ENCODE measurements at regions not wholly inside any gene's neighbourhood (a gene's known extent, or its start where the extent isn't known, plus 50 kb on each side); places are given as distances from the start of the nearest gene placed in this dataset.

GRCh38 chr4:187109636-187110035 lies 386.0 kb upstream of the FAT1 start:
- no peak overlapping the region for H3K18ac ChIP-seq (ENCODE audit: insufficient read length, low read depth, low read length)
- no peaks in the 10 kb centered on the region for H3K27me3 ChIP-seq (ENCODE audit: insufficient read depth, low read length)
- H2AK5ac ChIP-seq (ENCODE audit: insufficient read length, low read length) = no peak overlapping the region
- H3K56ac ChIP-seq (ENCODE audit: insufficient read length, low read depth, low read length) = no peak overlapping the region
- H3K27me3 Mint-ChIP-seq (ENCODE audit: low read depth) = no peaks in the 10 kb centered on the region
- no peak overlapping the region for H3K23ac ChIP-seq (ENCODE audit: insufficient read length, low read depth, low read length)
- H2BK12ac ChIP-seq (ENCODE audit: insufficient read length, low read depth, low read length) = no peak overlapping the region
- TF ChIP-seq CTCF (conservative IDR thresholded peaks at IDR 0.05) = no peak
- H3K9me3 ChIP-seq (ENCODE audit: control insufficient read depth, low read depth, low read length) = no peaks in the 10 kb centered on the region
- no peak overlapping the region for H3K4me2 ChIP-seq (ENCODE audit: insufficient read depth, insufficient read length, low read length)
- no peak overlapping the region for H3K27ac Mint-ChIP-seq
- no peak overlapping the region for H3K9ac ChIP-seq (ENCODE audit: extremely low read depth, insufficient read length, low read length)
- no peak overlapping the region for H4K8ac ChIP-seq (replicated peaks; ENCODE audit: insufficient read length, low read depth, low read length)
- H4K91ac ChIP-seq (ENCODE audit: insufficient read length, low read depth, low read length) = no peak overlapping the region
- H2AFZ ChIP-seq (ENCODE audit: low read length) = no peak overlapping the region
- H3K9me3 Mint-ChIP-seq = no peaks in the 10 kb centered on the region
- H3K14ac ChIP-seq (ENCODE audit: insufficient read depth, low read length) = no peak overlapping the region
- H3K4me1 Mint-ChIP-seq = peaks cover 6% of the 10 kb centered on the region in 2 experiments; a peak in 3 of 4 replicates
- H3K79me1 ChIP-seq (ENCODE audit: insufficient read depth, low read depth, low read length, poor library complexity, severe bottlenecking) = no peaks in the 10 kb centered on the region
- no peaks in the 10 kb centered on the region for H4K20me1 ChIP-seq (ENCODE audit: control insufficient read depth, insufficient read depth, insufficient read length)
- no peak overlapping the region for H3K27ac ChIP-seq (ENCODE audit: insufficient read length, low read depth, low read length)
- H3K4me1 ChIP-seq (ENCODE audit: insufficient read depth, low read length) = no peaks in the 10 kb centered on the region
- no peaks in the 10 kb centered on the region for H3K79me2 ChIP-seq (ENCODE audit: insufficient read depth, low read length)
- no peak overlapping the region for H3T11ph ChIP-seq (ENCODE audit: low read length)
- no peak overlapping the region for H3K4ac ChIP-seq (ENCODE audit: low read depth, low read length)
- H2BK15ac ChIP-seq (ENCODE audit: low read depth, low read length) = no peak overlapping the region
- H2BK20ac ChIP-seq (ENCODE audit: low read depth, low read length, poor library complexity, severe bottlenecking) = no peak overlapping the region
- H3K36me3 Mint-ChIP-seq (ENCODE audit: insufficient read depth in 1 of 3, low read depth in 3 of 3) = no peaks in the 10 kb centered on the region
- H4K5ac ChIP-seq (ENCODE audit: insufficient read length, low read depth, low read length) = no peak overlapping the region
- no peak overlapping the region for H2BK120ac ChIP-seq (ENCODE audit: low read depth, low read length, poor library complexity, severe bottlenecking)
- no peaks in the 10 kb centered on the region for H3K23me2 ChIP-seq (ENCODE audit: insufficient read length, low read depth, low read length, poor library complexity, severe bottlenecking)
- H3K4me3 Mint-ChIP-seq = no peak overlapping the region
- WGBS (ENCODE audit: extremely low coverage, insufficient read length, low lambda C conversion rate) = no CpG with 5 or more reads among the region's 7 CpGs
- H2BK5ac ChIP-seq (ENCODE audit: insufficient read length, low read length) = no peak overlapping the region
- DNase-seq = no peak
